ENCODE measurements at regions not wholly inside any gene's neighbourhood (a gene's known extent, or its start where the extent isn't known, plus 50 kb on each side); places are given as distances from the start of the nearest gene placed in this dataset.

GRCh38 chr2:45244928-45245327 is 235.7 kb upstream of the SIX2 start:
- Histone ChIP-seq H3K36me3 (ENCODE audit: control insufficient read depth, insufficient read depth, low read length) (no peaks in the 10 kb centered on the region), H3K27me3 (ENCODE audit: control insufficient read depth, insufficient read depth, low read length) (no peaks in the 10 kb centered on the region), H3K4me3 (ENCODE audit: low read depth, low read length) (no peak overlapping the region)
- FAIRE-seq, result no peak
- no peak for DNase-seq (ENCODE audit: low read depth)
- TF ChIP-seq, protein P1, sequence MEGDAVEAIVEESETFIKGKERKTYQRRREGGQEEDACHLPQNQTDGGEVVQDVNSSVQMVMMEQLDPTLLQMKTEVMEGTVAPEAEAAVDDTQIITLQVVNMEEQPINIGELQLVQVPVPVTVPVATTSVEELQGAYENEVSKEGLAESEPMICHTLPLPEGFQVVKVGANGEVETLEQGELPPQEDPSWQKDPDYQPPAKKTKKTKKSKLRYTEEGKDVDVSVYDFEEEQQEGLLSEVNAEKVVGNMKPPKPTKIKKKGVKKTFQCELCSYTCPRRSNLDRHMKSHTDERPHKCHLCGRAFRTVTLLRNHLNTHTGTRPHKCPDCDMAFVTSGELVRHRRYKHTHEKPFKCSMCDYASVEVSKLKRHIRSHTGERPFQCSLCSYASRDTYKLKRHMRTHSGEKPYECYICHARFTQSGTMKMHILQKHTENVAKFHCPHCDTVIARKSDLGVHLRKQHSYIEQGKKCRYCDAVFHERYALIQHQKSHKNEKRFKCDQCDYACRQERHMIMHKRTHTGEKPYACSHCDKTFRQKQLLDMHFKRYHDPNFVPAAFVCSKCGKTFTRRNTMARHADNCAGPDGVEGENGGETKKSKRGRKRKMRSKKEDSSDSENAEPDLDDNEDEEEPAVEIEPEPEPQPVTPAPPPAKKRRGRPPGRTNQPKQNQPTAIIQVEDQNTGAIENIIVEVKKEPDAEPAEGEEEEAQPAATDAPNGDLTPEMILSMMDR (IDR thresholded peaks at IDR 0.05; ENCODE audit: insufficient read depth, low read length, severe bottlenecking), result no peak

DNA sequence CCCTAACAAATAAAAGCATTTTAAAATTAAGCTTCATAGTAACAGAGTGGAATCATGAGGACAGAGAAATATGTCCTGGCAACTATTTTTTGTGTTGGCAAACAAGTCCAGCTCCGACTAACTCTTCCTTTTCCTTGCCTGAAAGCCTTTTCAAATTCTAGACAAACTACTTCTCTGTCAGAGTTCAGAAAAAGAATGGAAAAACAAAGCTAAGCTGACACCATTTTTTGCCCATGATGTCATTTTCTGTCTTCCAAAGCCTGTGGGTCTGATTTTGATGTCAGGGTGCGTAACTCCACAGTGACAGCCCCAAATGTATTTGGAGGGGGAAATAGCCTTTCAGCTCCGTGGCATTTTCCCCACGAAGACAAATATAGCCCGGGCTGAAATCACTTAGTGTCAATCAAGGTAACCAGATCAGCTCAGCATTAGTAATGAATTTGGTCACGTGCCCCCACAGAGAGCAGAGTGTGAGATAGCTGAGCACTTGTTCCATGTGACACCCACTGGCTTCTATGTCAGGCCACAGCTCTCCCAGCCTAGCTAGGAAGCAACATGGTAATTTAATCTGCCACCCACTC is 233.0 kb upstream of the SIX2 start:
- no peak for FAIRE-seq
- Histone ChIP-seq H3K36me3 (ENCODE audit: control insufficient read depth, insufficient read depth, low read length) (no peaks in the 10 kb centered on the region), H3K4me3 (ENCODE audit: low read depth, low read length) (no peak overlapping the region), H3K27me3 (ENCODE audit: control insufficient read depth, insufficient read depth, low read length) (no peaks in the 10 kb centered on the region)
- TF ChIP-seq, protein P1 (IDR thresholded peaks at IDR 0.05; ENCODE audit: insufficient read depth, low read length, severe bottlenecking), result no peak
- DNase-seq (ENCODE audit: low read depth), result peak; percentile 44

DNA sequence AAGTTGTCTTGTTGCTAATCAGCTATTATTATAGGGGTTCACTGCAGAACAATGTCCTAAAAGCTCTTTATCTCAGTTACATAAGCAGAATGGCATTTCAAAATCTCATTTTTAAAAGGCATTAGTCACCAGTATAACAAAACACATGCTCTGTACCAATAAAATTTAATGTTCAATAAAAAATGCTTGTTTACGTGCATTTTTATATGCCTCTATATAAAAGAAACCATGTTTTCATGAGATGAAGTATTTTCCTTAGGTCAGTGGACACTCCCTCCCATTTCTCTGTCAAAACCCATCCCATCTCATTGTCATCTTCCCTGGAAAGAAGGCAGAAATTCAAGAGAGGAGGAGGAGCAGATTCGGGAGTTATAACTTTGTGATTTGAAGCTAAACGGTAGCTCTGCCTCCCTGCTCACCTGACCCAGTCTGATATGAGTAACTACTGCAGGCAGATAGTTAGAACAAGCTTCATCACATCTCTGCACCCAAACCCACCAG is 231.9 kb upstream of the SIX2 start:
- H3K4me3 ChIP-seq (ENCODE audit: low read depth, low read length), result no peak overlapping the region
- peak; percentile 45 for DNase-seq (ENCODE audit: low read depth)
- TF ChIP-seq, protein P1 (IDR thresholded peaks at IDR 0.05; ENCODE audit: insufficient read depth, low read length, severe bottlenecking), result no peak
- no peaks in the 10 kb centered on the region for H3K27me3 ChIP-seq (ENCODE audit: control insufficient read depth, insufficient read depth, low read length)
- no peak for FAIRE-seq
- no peaks in the 10 kb centered on the region for H3K36me3 ChIP-seq (ENCODE audit: control insufficient read depth, insufficient read depth, low read length)

DNA sequence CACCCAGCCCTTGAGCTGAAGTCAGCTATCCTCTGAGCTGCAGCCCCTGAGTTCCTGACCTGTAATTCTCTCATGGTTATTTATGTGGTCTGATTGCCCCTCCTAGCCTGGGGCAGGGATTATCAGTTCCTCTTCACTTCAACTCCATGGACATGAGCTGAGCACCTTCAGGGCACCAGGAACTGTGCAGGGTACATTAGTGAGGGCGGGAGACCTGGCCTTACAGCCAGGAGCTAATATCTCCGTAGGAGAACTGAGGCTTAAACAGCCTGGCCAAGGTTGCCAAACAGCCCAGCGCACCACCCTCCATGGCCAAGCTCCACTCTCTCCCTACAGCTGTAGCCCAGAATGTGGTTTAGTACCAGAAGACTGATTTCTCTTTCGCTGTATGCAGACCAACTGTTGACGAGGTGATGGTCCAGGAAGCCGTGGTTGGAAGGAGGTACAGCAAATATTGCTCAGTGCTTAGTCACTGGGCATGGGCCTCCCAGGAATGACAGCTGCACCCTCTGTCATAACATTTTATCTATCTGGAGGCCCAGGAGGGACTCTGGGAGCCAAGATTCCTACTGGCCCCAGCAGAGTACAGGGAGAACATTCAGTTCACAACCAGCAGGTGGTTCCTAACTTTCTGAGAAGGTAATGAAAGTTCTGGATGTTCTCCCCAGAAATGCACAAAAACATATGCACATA is 228.7 kb upstream of the SIX2 start:
- DNase-seq (ENCODE audit: low read depth) (peak; percentile 95), FAIRE-seq (no peak)
- Histone ChIP-seq H3K4me3 (ENCODE audit: low read depth, low read length) (no peak overlapping the region), H3K36me3 (ENCODE audit: control insufficient read depth, insufficient read depth, low read length) (no peaks in the 10 kb centered on the region), H3K27me3 (ENCODE audit: control insufficient read depth, insufficient read depth, low read length) (no peaks in the 10 kb centered on the region)
- TF ChIP-seq, protein P1 (IDR thresholded peaks at IDR 0.05; ENCODE audit: insufficient read depth, low read length, severe bottlenecking), result peak; percentile 20

- DNase-seq (ENCODE audit: low read depth) (no peak), FAIRE-seq (no peak)
- Histone ChIP-seq H3K36me3 (ENCODE audit: control insufficient read depth, insufficient read depth, low read length) (no peaks in the 10 kb centered on the region), H3K27me3 (ENCODE audit: control insufficient read depth, insufficient read depth, low read length) (no peaks in the 10 kb centered on the region), H3K4me3 (ENCODE audit: low read depth, low read length) (no peak overlapping the region)
- TF ChIP-seq, protein P1 (IDR thresholded peaks at IDR 0.05; ENCODE audit: insufficient read depth, low read length, severe bottlenecking), result no peak
Observed at GRCh38 chr2:45237128-45237527, 227.9 kb upstream of the SIX2 start.
